LNCAP (cell line): ENCODE measurements at regions not wholly inside any gene's neighbourhood (a gene's known extent, or its start where the extent isn't known, plus 50 kb on each side); places are given as distances from the start of the nearest gene placed in this dataset.

ENCODE experiments used
- CTCF ChIP-seq: fragments of 450-650 bp; IDR thresholded peaks from 2 replicates; pipeline ENCODE4 v1.5.1; 2017; ENCODE audit warnings: mild to moderate bottlenecking

- TF ChIP-seq CTCF = no peak
Observed at GRCh38 chr4:137627739-137628460, 95.6 kb upstream of the PCDH18 start.

GRCh38 chr4:137626942-137627738 is 94.8 kb upstream of the PCDH18 start:
- no peak for TF ChIP-seq CTCF

- TF ChIP-seq CTCF = no peak
Observed at GRCh38 chr4:137623013-137623412, 90.7 kb upstream of the PCDH18 start.

GRCh38 chr4:137621056-137621455 is 88.8 kb upstream of the PCDH18 start:
- TF ChIP-seq CTCF = no peak

GRCh38 chr4:137614491-137614890 is 82.2 kb upstream of the PCDH18 start:
- TF ChIP-seq CTCF = no peak

GRCh38 chr4:137611998-137612700 is 79.9 kb upstream of the PCDH18 start:
- TF ChIP-seq CTCF = no peak

GRCh38 chr4:137610960-137611359 is 78.7 kb upstream of the PCDH18 start:
- TF ChIP-seq CTCF = peak; percentile 31; the same call in 1 of the 2 replicates
